OCI-LY1 (cell line): ENCODE measurements at regions not wholly inside any gene's neighbourhood (a gene's known extent, or its start where the extent isn't known, plus 50 kb on each side); places are given as distances from the start of the nearest gene placed in this dataset.

Experiments used
- H2AFZ ChIP-seq: fragments of 200-600 bp; sonication (generic), shearing (Covaris generic); 2 replicates; pipeline ENCODE4 v1.6.0; 2014; ENCODE audit warnings: antibody characterized with exemption, mild to moderate bottlenecking, low read length
- H3F3A ChIP-seq: fragments of 200-600 bp; sonication (generic), shearing (Covaris generic); 2 replicates; pipeline ENCODE4 v1.6.0; 2014; ENCODE audit warnings: mild to moderate bottlenecking, antibody characterized with exemption, low read length, moderate library complexity; ENCODE audit not compliant: insufficient read depth
- H3K27ac ChIP-seq: fragments of 200-600 bp; sonication (generic); 2 replicates; pipeline ENCODE4 v1.5.1; 2014; ENCODE audit warnings: low read length, mixed run types, mild to moderate bottlenecking, low read depth; ENCODE audit not compliant: poor library complexity, severe bottlenecking
- H3K27me3 ChIP-seq: fragments of 200-600 bp; sonication (generic); 2 replicates; pipeline ENCODE4 v1.6.0; 2014; ENCODE audit warnings: antibody characterized with exemption, mild to moderate bottlenecking, low read length, moderate library complexity; ENCODE audit not compliant: insufficient read depth
- H3K36me3 ChIP-seq: fragments of 200-600 bp; sonication (generic); 2 replicates; pipeline ENCODE4 v1.6.1; 2014; ENCODE audit warnings: mild to moderate bottlenecking, antibody characterized with exemption, low read length, moderate library complexity, mixed read lengths; ENCODE audit not compliant: insufficient read depth
- H3K4me1 ChIP-seq: fragments of 200-600 bp; sonication (generic); 2 replicates; pipeline ENCODE4 v1.5.1; 2014; ENCODE audit warnings: mild to moderate bottlenecking, low read length, moderate library complexity; ENCODE audit not compliant: insufficient read depth, severe bottlenecking
- H3K4me2 ChIP-seq: fragments of 200-600 bp; sonication (generic), shearing (Covaris generic); 2 replicates; pipeline ENCODE4 v1.6.1; 2014; ENCODE audit warnings: low read length
- H3K4me3 ChIP-seq: fragments of 200-600 bp; sonication (generic); 2 replicates; pipeline ENCODE4 v1.5.1; 2014; ENCODE audit warnings: low read length, low read depth, mild to moderate bottlenecking, mixed read lengths; ENCODE audit not compliant: poor library complexity, severe bottlenecking
- H3K79me2 ChIP-seq: fragments of 200-600 bp; shearing (Covaris generic); 2 replicates; pipeline ENCODE4 v1.6.1; 2016; ENCODE audit warnings: mixed run types, low read length, mixed read lengths; ENCODE audit not compliant: insufficient read depth
- H3K9ac ChIP-seq: fragments of 200-600 bp; sonication (generic), shearing (Covaris generic); 2 replicates; pipeline ENCODE4 v1.6.1; 2014; ENCODE audit warnings: mild to moderate bottlenecking, low read length, mixed read lengths
- H3K9me2 ChIP-seq: fragments of 200-600 bp; sonication (generic), shearing (Covaris generic); 2 replicates; pipeline ENCODE4 v1.6.1; 2014; ENCODE audit warnings: low read depth, mild to moderate bottlenecking, low read length, mixed read lengths
- H3K9me3 ChIP-seq: fragments of 200-600 bp; shearing (Covaris generic); 2 replicates; pipeline ENCODE4 v1.6.1; 2014; ENCODE audit warnings: low read length, mixed read lengths
- H4K20me1 ChIP-seq: fragments of 200-600 bp; sonication (generic), shearing (Covaris generic); 2 replicates; pipeline ENCODE4 v1.6.0; 2016; ENCODE audit warnings: mild to moderate bottlenecking, low read length; ENCODE audit not compliant: insufficient read depth
- EZH2 ChIP-seq: fragments of 200-600 bp; sonication (generic), shearing (Covaris generic); IDR thresholded peaks from 2 replicates; pipeline ENCODE4 v1.8.0; 2017; ENCODE audit warnings: borderline replicate concordance, mixed run types, mild to moderate bottlenecking, antibody characterized with exemption, low read length, moderate library complexity, mixed read lengths
- TF ChIP-seq, protein P1 (sequence below): fragments of 200-600 bp; sonication (generic), shearing (Covaris generic); IDR thresholded peaks from 2 replicates; pipeline ENCODE4 v1.5.1; 2017; ENCODE audit warnings: mild to moderate bottlenecking, antibody characterized with exemption, low read length, moderate library complexity, mixed read lengths

DNA sequence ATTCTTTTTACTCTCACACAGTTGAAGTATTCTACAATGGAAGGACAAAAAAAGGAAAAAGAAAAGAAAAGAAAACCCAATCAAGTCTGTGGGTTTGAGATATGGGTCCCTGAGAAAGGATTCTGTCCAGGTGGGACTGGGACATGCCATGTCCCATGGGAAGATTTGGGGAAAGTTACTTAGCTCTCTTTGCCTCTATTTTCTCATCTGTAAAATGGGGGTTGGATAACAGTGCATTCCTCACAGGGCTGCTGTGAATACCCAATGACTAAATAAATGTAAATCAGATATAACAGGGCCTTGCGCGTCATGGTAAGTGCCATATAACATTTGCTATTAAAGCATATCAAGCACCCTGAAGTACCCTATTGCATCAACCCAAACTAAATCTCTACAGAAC, 105.7 kb downstream of the CPN2 start:
- H3K9me3 ChIP-seq, result no peaks in the 10 kb centered on the region
- no peak overlapping the region for H3K27ac ChIP-seq
- H3K4me3 ChIP-seq, result no peak overlapping the region
- H3K36me3 ChIP-seq, result no peaks in the 10 kb centered on the region
- no peaks in the 10 kb centered on the region for H3K9me2 ChIP-seq
- no peak overlapping the region for H2AFZ ChIP-seq
- H3K4me2 ChIP-seq, result no peak overlapping the region
- H3K4me1 ChIP-seq, result no peaks in the 10 kb centered on the region
- no peak for TF ChIP-seq EZH2
- TF ChIP-seq, protein P1, sequence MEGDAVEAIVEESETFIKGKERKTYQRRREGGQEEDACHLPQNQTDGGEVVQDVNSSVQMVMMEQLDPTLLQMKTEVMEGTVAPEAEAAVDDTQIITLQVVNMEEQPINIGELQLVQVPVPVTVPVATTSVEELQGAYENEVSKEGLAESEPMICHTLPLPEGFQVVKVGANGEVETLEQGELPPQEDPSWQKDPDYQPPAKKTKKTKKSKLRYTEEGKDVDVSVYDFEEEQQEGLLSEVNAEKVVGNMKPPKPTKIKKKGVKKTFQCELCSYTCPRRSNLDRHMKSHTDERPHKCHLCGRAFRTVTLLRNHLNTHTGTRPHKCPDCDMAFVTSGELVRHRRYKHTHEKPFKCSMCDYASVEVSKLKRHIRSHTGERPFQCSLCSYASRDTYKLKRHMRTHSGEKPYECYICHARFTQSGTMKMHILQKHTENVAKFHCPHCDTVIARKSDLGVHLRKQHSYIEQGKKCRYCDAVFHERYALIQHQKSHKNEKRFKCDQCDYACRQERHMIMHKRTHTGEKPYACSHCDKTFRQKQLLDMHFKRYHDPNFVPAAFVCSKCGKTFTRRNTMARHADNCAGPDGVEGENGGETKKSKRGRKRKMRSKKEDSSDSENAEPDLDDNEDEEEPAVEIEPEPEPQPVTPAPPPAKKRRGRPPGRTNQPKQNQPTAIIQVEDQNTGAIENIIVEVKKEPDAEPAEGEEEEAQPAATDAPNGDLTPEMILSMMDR, result no peak
- no peak overlapping the region for H3K9ac ChIP-seq
- H3F3A ChIP-seq, result no peaks in the 10 kb centered on the region
- H3K79me2 ChIP-seq, result no peaks in the 10 kb centered on the region
- no peaks in the 10 kb centered on the region for H3K27me3 ChIP-seq
- no peaks in the 10 kb centered on the region for H4K20me1 ChIP-seq

DNA sequence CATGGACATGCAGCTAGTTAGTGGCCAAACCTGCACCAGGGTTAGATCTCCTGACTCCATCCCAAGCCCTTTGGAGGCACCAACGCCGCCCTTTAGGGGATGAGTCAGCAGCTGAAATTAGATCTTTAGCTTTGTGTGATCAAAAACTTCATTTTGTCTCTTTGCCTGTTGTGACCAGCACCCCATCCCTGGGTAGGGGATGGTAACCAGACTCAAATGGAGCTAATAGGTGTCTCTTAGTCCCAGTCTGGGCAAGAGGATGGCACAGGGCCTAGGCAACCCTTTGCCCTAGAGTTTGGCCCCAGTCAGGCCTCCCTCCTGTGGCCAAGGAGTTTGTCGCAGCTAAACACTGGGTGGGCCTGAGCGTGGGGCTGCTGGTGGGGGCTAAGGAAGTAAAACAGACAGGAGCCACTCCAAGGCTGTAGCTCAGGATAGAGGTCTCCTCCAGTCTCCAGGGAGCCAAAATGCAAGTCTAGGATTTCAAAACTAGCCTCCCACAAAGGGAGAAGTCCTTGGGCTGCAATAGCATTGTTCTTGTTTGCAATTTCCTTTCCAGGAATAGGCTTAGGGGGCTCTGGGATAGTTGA, 105.1 kb downstream of the CPN2 start:
- no peak overlapping the region for H3K4me2 ChIP-seq
- H3K79me2 ChIP-seq, result no peaks in the 10 kb centered on the region
- no peak overlapping the region for H2AFZ ChIP-seq
- H3K27ac ChIP-seq, result no peak overlapping the region
- no peaks in the 10 kb centered on the region for H3K9me2 ChIP-seq
- no peak overlapping the region for H3K9ac ChIP-seq
- H3K27me3 ChIP-seq, result no peaks in the 10 kb centered on the region
- no peaks in the 10 kb centered on the region for H3F3A ChIP-seq
- no peaks in the 10 kb centered on the region for H3K9me3 ChIP-seq
- H3K36me3 ChIP-seq, result no peaks in the 10 kb centered on the region
- no peak overlapping the region for H3K4me3 ChIP-seq
- H3K4me1 ChIP-seq, result no peaks in the 10 kb centered on the region
- TF ChIP-seq EZH2, result no peak
- TF ChIP-seq, protein P1, result no peak
- H4K20me1 ChIP-seq, result no peaks in the 10 kb centered on the region

DNA sequence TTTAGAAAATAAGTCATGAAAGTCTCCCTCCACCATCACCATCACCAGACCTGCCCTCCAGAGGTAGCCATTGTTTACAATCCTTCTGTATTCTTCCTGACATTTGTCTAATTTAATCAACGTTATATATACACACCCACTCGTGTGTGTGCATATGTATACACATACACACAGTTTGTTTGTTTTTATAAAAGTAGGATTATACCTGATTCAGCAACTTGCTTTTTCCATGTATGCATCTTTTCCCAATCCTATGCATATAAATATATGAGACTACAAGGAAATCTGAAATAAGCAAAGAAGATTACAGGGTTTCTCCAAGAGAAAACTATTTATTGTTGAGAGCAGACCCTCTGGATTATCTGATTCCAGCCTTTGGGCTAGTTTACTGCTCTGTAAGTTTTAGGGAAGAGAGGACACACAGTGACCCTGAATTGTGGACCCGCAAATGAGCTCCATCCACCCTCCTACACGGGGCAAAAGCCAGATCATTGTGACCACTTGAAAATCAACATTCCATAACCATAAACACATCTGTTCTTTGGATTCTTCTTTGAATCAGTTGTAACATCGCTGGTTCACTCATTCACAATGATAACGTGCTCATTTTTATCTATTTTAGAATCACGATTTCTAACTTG, 104.3 kb downstream of the CPN2 start:
- H3K36me3 ChIP-seq, result no peaks in the 10 kb centered on the region
- no peak overlapping the region for H3K4me2 ChIP-seq
- H3K4me3 ChIP-seq, result no peak overlapping the region
- H3K27ac ChIP-seq, result no peak overlapping the region
- H3K4me1 ChIP-seq, result no peaks in the 10 kb centered on the region
- H3K9me3 ChIP-seq, result no peaks in the 10 kb centered on the region
- no peaks in the 10 kb centered on the region for H3F3A ChIP-seq
- H3K27me3 ChIP-seq, result no peaks in the 10 kb centered on the region
- no peak for TF ChIP-seq EZH2
- TF ChIP-seq, protein P1, result no peak
- no peaks in the 10 kb centered on the region for H3K79me2 ChIP-seq
- no peak overlapping the region for H2AFZ ChIP-seq
- no peaks in the 10 kb centered on the region for H3K9me2 ChIP-seq
- no peak overlapping the region for H3K9ac ChIP-seq
- H4K20me1 ChIP-seq, result no peaks in the 10 kb centered on the region
